NCI-H774 (cell line): ENCODE measurements at regions not wholly inside any gene's neighbourhood (a gene's known extent, or its start where the extent isn't known, plus 50 kb on each side); places are given as distances from the start of the nearest gene placed in this dataset.

ENCODE experiments used
- DNase-seq: peaks from one replicate; lab custom pipeline; 2025; lab: John Stamatoyannopoulos, UW

DNA sequence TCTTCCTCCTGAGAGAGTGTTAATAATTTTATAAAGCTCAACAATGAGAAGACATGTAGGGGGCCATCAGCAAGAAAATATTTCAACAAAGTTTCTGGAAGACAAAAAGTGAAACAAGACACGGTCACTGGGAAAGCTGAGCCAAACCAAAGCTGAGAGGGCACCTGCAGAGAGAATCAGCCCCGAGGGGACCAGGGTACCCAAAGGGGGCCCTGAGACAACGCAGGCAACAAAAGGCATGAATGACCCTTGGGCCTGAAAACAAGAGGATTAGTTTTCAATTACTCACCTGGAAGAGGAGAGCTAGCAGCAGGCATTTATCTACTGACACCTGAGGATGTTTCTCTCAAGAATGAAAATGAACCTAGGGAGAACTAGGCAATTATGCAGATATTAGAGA, 461.2 kb upstream of the MGMT start:
- DNase-seq: no peak

DNA sequence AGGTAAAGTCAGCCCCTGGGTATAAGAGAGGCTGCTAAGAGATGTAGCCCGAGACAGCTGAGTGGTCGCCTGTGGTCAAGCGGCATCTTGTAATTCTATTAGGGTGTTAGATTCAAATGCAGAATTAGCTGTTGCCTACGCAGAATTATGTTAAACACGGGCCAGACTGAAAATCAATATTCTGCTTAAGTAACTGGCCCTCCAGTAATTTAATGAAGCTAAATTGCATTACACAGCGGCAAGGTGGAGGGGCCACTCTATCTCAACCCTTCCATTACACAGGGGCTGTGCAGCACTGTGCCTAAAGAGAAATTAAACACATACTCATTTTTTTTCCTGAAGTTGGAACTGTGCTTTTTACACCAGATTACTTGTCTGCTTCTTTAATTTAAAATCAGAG, 448.5 kb upstream of the MGMT start:
- no peak for DNase-seq

GRCh38 chr10:129020651-129021330, 446.2 kb upstream of the MGMT start:
- no peak for DNase-seq

DNA sequence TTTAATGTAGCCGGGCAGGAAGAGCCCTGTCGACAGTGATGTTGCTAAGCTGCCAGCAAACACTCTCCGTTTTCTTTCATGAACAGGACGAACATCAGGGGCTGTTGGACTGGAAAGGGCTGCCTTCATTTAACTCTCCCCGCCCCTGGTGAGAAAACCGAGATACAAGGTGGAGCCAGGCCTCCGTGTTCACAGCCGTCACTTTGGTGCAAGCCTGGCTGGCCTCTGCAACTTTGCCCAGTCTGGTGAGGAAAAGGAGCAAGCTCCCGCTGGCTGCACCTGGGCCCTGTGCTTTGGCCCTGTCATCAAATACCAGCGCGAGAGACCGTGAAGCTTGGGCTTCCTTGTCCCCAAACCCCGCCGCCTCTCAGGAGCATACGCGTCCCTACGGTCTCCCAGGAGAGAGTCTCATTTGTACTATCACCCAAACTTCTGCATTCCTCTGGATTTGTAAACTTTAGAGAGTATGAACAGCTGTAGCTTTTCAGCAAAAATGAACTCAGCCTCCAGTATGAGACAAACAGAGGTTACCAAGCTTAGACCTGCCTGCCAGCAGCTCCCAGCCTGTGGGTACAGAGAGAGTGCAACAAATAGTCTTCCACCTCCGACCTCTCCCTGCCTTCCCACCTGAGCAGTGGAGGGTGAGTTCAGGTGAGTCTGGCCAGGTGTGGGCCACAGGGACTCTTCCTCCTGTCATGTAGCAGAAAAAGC, 445.3 kb upstream of the MGMT start:
- no peak for DNase-seq

- no peak for DNase-seq
Observed at GRCh38 chr10:129023082-129023481, 444.0 kb upstream of the MGMT start.

- DNase-seq: no peak
Observed at GRCh38 chr10:129024046-129024445, 443.0 kb upstream of the MGMT start.

DNA sequence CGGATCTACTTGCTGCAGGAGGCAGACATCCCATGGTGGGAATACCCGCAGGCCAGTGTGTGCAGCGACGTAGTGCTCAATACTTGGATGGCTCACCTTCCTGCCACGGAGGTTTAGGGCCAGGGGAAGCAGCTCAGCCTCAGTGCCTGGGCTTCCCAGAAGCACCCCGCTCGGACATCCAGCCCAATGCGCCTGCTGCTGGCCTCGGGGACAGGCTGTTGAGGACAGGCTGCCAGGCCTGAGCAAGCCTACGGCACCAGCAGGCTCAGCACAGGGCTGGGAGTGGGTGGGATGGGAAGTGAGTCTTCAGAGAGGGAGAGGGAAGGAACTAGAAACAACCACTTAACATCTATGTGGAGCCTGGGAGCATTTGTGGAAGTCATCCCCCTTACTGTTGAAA, 441.3 kb upstream of the MGMT start:
- no peak for DNase-seq

- DNase-seq: no peak
Observed at GRCh38 chr10:129027906-129028305, 439.1 kb upstream of the MGMT start.

GRCh38 chr10:129028451-129028850, 438.6 kb upstream of the MGMT start:
- DNase-seq: no peak

- DNase-seq: no peak
Observed at GRCh38 chr10:129029051-129029450, 438.0 kb upstream of the MGMT start.

GRCh38 chr10:129029851-129030602, 437.0 kb upstream of the MGMT start:
- no peak for DNase-seq

- no peak for DNase-seq
Observed at GRCh38 chr10:129030603-129030895, 436.5 kb upstream of the MGMT start.

- DNase-seq: no peak
Observed at GRCh38 chr10:129030996-129031843, 435.8 kb upstream of the MGMT start.

- DNase-seq: no peak
Observed at GRCh38 chr10:129031844-129032150, 435.2 kb upstream of the MGMT start.

- DNase-seq: no peak
Observed at GRCh38 chr10:129032372-129033313, 434.4 kb upstream of the MGMT start.

- DNase-seq: no peak
Observed at GRCh38 chr10:129033340-129033739, 433.7 kb upstream of the MGMT start.

DNA sequence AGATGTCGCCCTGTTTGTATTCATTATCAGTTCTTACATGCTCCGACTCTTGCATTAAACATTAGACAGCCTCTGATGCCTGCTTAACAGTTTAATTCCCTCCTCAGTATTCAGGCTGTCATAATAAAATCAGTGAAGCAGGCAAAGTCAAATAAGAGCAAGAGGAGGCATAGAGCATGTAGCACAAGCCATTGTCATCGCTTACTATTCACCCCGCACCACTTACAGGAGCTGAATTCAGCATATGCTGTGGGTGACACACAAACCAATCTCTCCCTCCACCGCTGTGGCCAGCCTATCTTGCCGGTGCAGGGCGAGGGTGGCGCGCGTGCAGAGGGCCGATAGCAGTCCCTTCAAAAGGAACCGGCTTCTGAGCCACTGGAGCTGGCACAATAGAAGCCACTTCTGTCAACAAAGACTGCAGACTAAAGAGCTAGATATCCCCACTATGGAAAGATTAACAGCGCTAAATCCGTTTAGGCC, 433.2 kb upstream of the MGMT start:
- no peak for DNase-seq

GRCh38 chr10:129035052-129035827, 431.8 kb upstream of the MGMT start:
- no peak for DNase-seq

DNA sequence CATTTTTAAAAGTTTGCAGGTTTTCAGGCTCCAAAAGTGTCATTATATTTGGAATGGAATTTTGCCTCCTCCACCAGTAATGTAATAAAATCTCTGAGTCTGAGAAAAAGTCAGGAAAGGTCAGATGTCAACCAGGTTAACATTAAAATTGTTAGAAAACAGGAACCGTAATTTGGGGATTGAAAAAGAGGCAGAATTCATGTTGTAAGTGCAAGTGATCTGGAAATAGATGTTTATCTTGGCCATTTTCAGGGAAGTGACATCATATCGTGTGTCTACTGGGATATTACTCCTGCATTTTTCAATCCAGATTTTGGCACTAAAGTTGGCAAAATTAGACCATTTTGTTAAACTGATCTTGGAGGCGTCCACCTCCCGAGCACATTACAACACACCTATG, 428.5 kb upstream of the MGMT start:
- DNase-seq: no peak
